ENCODE measurements at regions not wholly inside any gene's neighbourhood (a gene's known extent, or its start where the extent isn't known, plus 50 kb on each side); places are given as distances from the start of the nearest gene placed in this dataset.
"Not testable (repeated sequence)": the region's sequence is repeated elsewhere in the genome, so short reads cannot be mapped to it uniquely, and the experiment has no call there.

DNA sequence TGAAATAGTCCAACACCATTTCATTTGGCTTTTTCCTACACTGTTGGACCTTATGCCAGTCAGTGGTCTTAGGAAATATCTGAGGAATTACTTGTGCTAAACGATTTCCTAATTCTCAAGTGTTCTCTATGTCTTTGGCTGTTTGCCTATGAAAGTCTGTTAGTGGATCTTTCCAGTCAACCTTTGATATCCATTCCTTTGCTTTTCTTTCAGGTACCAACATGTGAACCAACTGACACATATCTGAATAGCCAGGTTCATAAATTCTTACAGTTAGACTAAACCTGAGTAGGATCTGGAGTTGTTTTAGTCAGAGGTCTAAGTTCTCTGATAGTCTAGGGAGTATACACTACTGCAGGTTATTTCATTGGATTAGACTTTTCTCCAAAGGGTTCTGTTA, 343.5 kb upstream of the LRRC3B start:
- Histone ChIP-seq H3K4me1 (ENCODE audit: control insufficient read depth, extremely low read depth, insufficient read depth, low read length) (no peaks in the 10 kb centered on the region), H3K9ac (ENCODE audit: insufficient read depth, low read length) (no peak overlapping the region), H3K4me3 (replicated peaks in 1 of 4; ENCODE audit: control extremely low read depth in 1 of 4, insufficient read depth in 1 of 4, low read depth in 3 of 4, low read length in 4 of 4) (no peak overlapping the region), H3K27me3 (ENCODE audit: control insufficient read depth, insufficient read depth, low read length) (no peaks in the 10 kb centered on the region), H3K79me2 (ENCODE audit: control insufficient read depth, insufficient read depth, low read length) (no peaks in the 10 kb centered on the region), H2AFZ (ENCODE audit: low read length) (no peak overlapping the region), H4K20me1 (ENCODE audit: control insufficient read depth, extremely low read depth, insufficient read depth, low read length) (no peaks in the 10 kb centered on the region), H3K27ac (ENCODE audit: insufficient read depth, low read length) (no peak overlapping the region), H3K9me3 (ENCODE audit: control insufficient read depth, insufficient read depth, low read depth, low read length) (no peaks in the 10 kb centered on the region), H3K4me2 (ENCODE audit: extremely low read depth, insufficient read depth, low read length) (no peak overlapping the region), H3K36me3 (ENCODE audit: control insufficient read depth, insufficient read depth, low read length) (no peaks in the 10 kb centered on the region)
- DNase-seq (ENCODE audit: low read depth in 2 of 2), result no peak
- TF ChIP-seq, protein P1, sequence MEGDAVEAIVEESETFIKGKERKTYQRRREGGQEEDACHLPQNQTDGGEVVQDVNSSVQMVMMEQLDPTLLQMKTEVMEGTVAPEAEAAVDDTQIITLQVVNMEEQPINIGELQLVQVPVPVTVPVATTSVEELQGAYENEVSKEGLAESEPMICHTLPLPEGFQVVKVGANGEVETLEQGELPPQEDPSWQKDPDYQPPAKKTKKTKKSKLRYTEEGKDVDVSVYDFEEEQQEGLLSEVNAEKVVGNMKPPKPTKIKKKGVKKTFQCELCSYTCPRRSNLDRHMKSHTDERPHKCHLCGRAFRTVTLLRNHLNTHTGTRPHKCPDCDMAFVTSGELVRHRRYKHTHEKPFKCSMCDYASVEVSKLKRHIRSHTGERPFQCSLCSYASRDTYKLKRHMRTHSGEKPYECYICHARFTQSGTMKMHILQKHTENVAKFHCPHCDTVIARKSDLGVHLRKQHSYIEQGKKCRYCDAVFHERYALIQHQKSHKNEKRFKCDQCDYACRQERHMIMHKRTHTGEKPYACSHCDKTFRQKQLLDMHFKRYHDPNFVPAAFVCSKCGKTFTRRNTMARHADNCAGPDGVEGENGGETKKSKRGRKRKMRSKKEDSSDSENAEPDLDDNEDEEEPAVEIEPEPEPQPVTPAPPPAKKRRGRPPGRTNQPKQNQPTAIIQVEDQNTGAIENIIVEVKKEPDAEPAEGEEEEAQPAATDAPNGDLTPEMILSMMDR (conservative IDR thresholded peaks at IDR 0.05 in 1 of 2, IDR thresholded peaks at IDR 0.05 in 1 of 2; ENCODE audit: low read depth in 1 of 2, low read length in 2 of 2), result no peak
- no peak for TF ChIP-seq EZH2 (IDR thresholded peaks at IDR 0.05; ENCODE audit: low read length, missing control alignments)

DNA sequence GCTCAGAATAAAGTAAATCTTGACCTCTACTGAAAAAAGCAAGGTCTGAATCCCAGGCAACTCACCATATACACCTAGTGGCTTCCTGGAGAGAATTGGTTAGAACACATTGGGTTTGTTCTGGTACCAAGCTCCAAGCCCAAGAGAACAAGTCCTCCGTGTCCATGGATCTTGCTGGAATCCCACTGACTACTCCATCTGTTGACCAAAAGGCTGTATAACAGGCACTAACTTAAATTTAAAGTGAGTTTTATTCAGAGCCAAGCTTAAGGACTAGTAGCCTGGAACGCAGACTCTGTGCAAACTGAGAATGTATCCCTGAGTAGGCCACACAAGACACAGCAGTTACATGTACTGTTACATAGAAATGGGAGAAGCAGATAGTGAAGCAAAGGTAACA, 342.1 kb upstream of the LRRC3B start:
- H3K4me2 ChIP-seq (ENCODE audit: extremely low read depth, insufficient read depth, low read length), result no peak overlapping the region
- H4K20me1 ChIP-seq (ENCODE audit: control insufficient read depth, extremely low read depth, insufficient read depth, low read length), result no peaks in the 10 kb centered on the region
- no peak for TF ChIP-seq EZH2 (IDR thresholded peaks at IDR 0.05; ENCODE audit: low read length, missing control alignments)
- TF ChIP-seq, protein P1 (conservative IDR thresholded peaks at IDR 0.05 in 1 of 2, IDR thresholded peaks at IDR 0.05 in 1 of 2; ENCODE audit: low read depth in 1 of 2, low read length in 2 of 2), result no peak
- H3K9ac ChIP-seq (ENCODE audit: insufficient read depth, low read length), result no peak overlapping the region
- DNase-seq (ENCODE audit: low read depth in 2 of 2), result no peak
- H3K4me1 ChIP-seq (ENCODE audit: control insufficient read depth, extremely low read depth, insufficient read depth, low read length), result no peaks in the 10 kb centered on the region
- H3K27ac ChIP-seq (ENCODE audit: insufficient read depth, low read length), result no peak overlapping the region
- no peak overlapping the region for H3K4me3 ChIP-seq (replicated peaks in 1 of 4; ENCODE audit: control extremely low read depth in 1 of 4, insufficient read depth in 1 of 4, low read depth in 3 of 4, low read length in 4 of 4)
- no peaks in the 10 kb centered on the region for H3K36me3 ChIP-seq (ENCODE audit: control insufficient read depth, insufficient read depth, low read length)
- H2AFZ ChIP-seq (ENCODE audit: low read length), result no peak overlapping the region
- H3K9me3 ChIP-seq (ENCODE audit: control insufficient read depth, insufficient read depth, low read depth, low read length), result no peaks in the 10 kb centered on the region
- H3K79me2 ChIP-seq (ENCODE audit: control insufficient read depth, insufficient read depth, low read length), result no peaks in the 10 kb centered on the region
- no peaks in the 10 kb centered on the region for H3K27me3 ChIP-seq (ENCODE audit: control insufficient read depth, insufficient read depth, low read length)

DNA sequence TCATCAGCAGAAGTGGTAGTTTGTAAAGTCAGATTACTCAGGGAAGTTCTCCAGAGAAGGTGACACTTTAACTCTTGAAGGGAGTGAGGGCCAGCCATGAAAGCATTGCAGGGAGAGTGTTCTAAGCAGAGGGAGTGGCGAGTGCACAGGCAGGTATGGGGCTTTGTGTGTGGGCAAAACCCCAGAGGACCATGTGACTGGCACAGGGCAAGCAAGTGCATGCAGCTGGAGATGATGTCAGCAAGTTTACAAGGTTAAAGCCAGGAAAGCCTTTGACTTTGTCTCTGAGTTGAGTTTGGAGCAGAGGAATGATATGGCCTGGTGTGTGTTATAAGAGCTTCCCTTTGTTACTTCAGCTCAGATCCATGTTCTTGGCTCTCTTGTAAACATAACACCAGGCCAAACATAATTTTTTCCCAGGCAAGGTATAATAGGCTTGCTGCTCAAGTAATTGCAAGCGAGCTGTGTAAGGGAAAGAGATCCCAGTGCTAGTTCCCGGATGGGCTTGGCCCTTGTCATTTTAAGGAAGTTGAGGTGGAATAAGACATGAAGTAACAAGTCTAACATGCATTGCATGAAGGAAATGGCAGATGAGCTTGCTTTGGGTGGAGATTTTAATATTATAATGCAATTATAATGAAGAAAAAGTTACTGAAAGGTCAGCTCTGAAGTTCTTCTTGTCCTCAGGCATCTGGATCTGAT, 341.1 kb upstream of the LRRC3B start:
- Histone ChIP-seq H3K27me3 (ENCODE audit: control insufficient read depth, insufficient read depth, low read length) (no peaks in the 10 kb centered on the region), H3K4me2 (ENCODE audit: extremely low read depth, insufficient read depth, low read length) (no peak overlapping the region), H3K9ac (ENCODE audit: insufficient read depth, low read length) (no peak overlapping the region), H4K20me1 (ENCODE audit: control insufficient read depth, extremely low read depth, insufficient read depth, low read length) (no peaks in the 10 kb centered on the region), H3K9me3 (ENCODE audit: control insufficient read depth, insufficient read depth, low read depth, low read length) (no peaks in the 10 kb centered on the region), H3K4me1 (ENCODE audit: control insufficient read depth, extremely low read depth, insufficient read depth, low read length) (no peaks in the 10 kb centered on the region), H3K79me2 (ENCODE audit: control insufficient read depth, insufficient read depth, low read length) (no peaks in the 10 kb centered on the region), H3K4me3 (replicated peaks in 1 of 4; ENCODE audit: control extremely low read depth in 1 of 4, insufficient read depth in 1 of 4, low read depth in 3 of 4, low read length in 4 of 4) (no peak overlapping the region), H3K36me3 (ENCODE audit: control insufficient read depth, insufficient read depth, low read length) (no peaks in the 10 kb centered on the region), H3K27ac (ENCODE audit: insufficient read depth, low read length) (no peak overlapping the region), H2AFZ (ENCODE audit: low read length) (no peak overlapping the region)
- no peak for DNase-seq (ENCODE audit: low read depth in 2 of 2)
- TF ChIP-seq, protein P1 (conservative IDR thresholded peaks at IDR 0.05 in 1 of 2, IDR thresholded peaks at IDR 0.05 in 1 of 2; ENCODE audit: low read depth in 1 of 2, low read length in 2 of 2), result no peak
- TF ChIP-seq EZH2 (IDR thresholded peaks at IDR 0.05; ENCODE audit: low read length, missing control alignments), result no peak

DNA sequence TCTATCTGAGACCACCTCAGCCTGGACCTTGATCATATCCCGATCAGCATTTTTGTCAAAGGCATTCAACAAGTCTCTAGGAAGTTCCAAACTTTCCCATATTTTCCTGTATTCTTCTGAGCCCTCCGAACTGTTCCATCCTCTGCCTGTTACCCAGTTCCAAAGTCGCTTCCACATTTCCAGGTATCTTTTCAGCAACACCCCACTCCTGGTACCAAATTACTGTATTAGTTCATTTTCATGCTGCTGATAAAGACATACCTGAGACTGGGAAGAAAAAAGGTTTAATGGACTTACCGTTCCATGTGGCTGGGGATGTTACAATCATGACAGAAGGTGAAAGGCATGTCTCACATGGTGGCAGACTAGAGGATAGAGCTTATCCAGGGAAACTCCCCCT, 338.1 kb upstream of the LRRC3B start:
- H3K27ac ChIP-seq (ENCODE audit: insufficient read depth, low read length); H4K20me1 ChIP-seq (ENCODE audit: control insufficient read depth, extremely low read depth, insufficient read depth, low read length); DNase-seq (ENCODE audit: low read depth in 2 of 2); H3K4me3 ChIP-seq (replicated peaks in 1 of 4; ENCODE audit: control extremely low read depth in 1 of 4, insufficient read depth in 1 of 4, low read depth in 3 of 4, low read length in 4 of 4); H3K36me3 ChIP-seq (ENCODE audit: control insufficient read depth, insufficient read depth, low read length); H3K9me3 ChIP-seq (ENCODE audit: control insufficient read depth, insufficient read depth, low read depth, low read length); H2AFZ ChIP-seq (ENCODE audit: low read length); H3K4me1 ChIP-seq (ENCODE audit: control insufficient read depth, extremely low read depth, insufficient read depth, low read length); H3K79me2 ChIP-seq (ENCODE audit: control insufficient read depth, insufficient read depth, low read length); H3K4me2 ChIP-seq (ENCODE audit: extremely low read depth, insufficient read depth, low read length); H3K9ac ChIP-seq (ENCODE audit: insufficient read depth, low read length); H3K27me3 ChIP-seq (ENCODE audit: control insufficient read depth, insufficient read depth, low read length): not testable (repeated sequence)
